ENCODE measurements at regions not wholly inside any gene's neighbourhood (a gene's known extent, or its start where the extent isn't known, plus 50 kb on each side); places are given as distances from the start of the nearest gene placed in this dataset.

DNA sequence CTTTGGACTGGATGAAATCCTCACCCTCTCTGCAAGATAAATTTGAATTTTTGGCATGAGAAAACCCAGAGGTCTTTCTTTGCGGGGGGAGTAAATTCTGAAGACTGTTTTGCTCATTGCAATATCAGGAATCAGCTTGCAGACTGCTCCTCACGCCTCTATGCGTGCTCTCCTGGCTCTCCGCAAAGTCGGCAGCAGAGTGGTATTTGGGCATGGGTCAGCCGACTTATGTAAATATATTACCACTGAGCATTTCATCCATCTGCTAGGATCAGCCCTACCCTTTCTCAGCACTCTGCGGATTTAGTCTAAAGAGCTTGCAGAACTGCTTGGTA lies 288.0 kb downstream of the ASMT start:
- POLR2A ChIA-PET, result no interaction called here
- ATAC-seq (no peak), DNase-seq (ENCODE audit: low spot score) (no peak)
- Mint-ChIP-seq H3K27ac (no peak overlapping the region), H3K27me3 (ENCODE audit: low read depth) (peaks cover 4% of the 10 kb centered on the region; the same call in 1 of the 2 replicates), H3K36me3 (0 out of 2 replicates have a peak, but pooled peaks cover 3% of the 10 kb centered on the region), H3K9me3 (peaks cover 11% of the 10 kb centered on the region), H3K4me3 (no peak overlapping the region), H3K4me1 (peaks cover 8% of the 10 kb centered on the region; the same call in 1 of the 2 replicates)
- TF ChIP-seq OVOL2 (CRISPR knock-in tag; IDR thresholded peaks at IDR 0.05; ENCODE audit: borderline replicate concordance) (no peak), ZBTB21 (CRISPR knock-in tag; IDR thresholded peaks at IDR 0.05; ENCODE audit: borderline replicate concordance) (no peak), ZNF416 (CRISPR knock-in tag; IDR thresholded peaks at IDR 0.05) (no peak), NFATC4 (CRISPR knock-in tag; IDR thresholded peaks at IDR 0.05) (no peak), USF1 (CRISPR knock-in tag; IDR thresholded peaks at IDR 0.05) (no peak), SOX15 (CRISPR knock-in tag; IDR thresholded peaks at IDR 0.05) (no peak), HMGA2 (CRISPR knock-in tag; IDR thresholded peaks at IDR 0.05) (no peak), SP1 (CRISPR knock-in tag; conservative IDR thresholded peaks at IDR 0.05) (no peak), ATF1 (CRISPR knock-in tag; IDR thresholded peaks at IDR 0.05) (no peak), USF2 (CRISPR knock-in tag; IDR thresholded peaks at IDR 0.05) (no peak), NR2C2 (CRISPR knock-in tag; IDR thresholded peaks at IDR 0.05) (no peak)
- TF ChIP-seq, protein P1, sequence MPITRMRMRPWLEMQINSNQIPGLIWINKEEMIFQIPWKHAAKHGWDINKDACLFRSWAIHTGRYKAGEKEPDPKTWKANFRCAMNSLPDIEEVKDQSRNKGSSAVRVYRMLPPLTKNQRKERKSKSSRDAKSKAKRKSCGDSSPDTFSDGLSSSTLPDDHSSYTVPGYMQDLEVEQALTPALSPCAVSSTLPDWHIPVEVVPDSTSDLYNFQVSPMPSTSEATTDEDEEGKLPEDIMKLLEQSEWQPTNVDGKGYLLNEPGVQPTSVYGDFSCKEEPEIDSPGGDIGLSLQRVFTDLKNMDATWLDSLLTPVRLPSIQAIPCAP (CRISPR knock-in tag; IDR thresholded peaks at IDR 0.05), result no peak
- TF ChIP-seq, protein P2, sequence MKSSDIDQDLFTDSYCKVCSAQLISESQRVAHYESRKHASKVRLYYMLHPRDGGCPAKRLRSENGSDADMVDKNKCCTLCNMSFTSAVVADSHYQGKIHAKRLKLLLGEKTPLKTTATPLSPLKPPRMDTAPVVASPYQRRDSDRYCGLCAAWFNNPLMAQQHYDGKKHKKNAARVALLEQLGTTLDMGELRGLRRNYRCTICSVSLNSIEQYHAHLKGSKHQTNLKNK (CRISPR knock-in tag; IDR thresholded peaks at IDR 0.05), result no peak
- CTCF ChIA-PET, result no interaction called here

DNA sequence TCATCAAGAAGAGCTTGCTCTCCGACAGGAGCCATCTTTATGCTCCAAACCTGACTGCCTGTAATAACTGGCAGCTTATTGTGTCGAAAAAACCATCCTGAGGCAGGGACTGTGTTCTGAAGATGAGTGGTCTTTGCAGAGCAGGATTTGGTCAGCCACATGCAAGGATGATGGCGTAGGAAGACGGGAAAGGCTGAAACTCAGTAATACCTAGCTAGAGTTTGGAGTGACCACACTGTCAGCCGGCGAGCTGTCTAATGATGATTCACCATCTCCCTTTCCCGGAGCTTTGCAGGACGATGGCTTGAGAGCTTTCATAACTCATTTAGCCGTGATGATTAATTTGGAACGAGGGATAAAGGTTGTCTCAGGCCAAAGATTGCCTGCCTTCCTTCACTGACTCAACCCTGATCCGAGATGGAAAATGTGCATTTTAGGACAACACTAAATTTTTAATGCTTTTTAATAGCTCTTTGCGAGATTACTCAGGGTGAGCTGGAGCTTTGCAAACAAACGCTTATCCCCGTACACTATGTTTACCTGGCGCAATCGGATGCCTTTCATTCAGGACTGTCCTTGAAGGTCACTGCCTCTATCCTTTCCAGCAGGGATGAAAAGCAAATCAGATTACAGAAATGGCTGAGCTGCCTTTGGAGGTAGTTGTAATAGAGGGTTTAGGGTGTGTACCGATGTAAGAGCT lies 288.5 kb downstream of the ASMT start:
- no peak overlapping the region for H3K4me3 Mint-ChIP-seq
- H3K4me1 Mint-ChIP-seq, result peaks cover 8% of the 10 kb centered on the region; the same call in 1 of the 2 replicates
- TF ChIP-seq FOXP1 (CRISPR knock-in tag; IDR thresholded peaks at IDR 0.05; ENCODE audit: borderline replicate concordance) (no peak), GABPB1 (CRISPR knock-in tag; IDR thresholded peaks at IDR 0.05) (0 out of 2 replicates have a peak, but pooled peaks have one; percentile 19), STAT6 (CRISPR knock-in tag; conservative IDR thresholded peaks at IDR 0.05; ENCODE audit: low read depth) (no peak), ARID4B (CRISPR knock-in tag; IDR thresholded peaks at IDR 0.05; ENCODE audit: borderline replicate concordance) (no peak), ESRRA (CRISPR knock-in tag; IDR thresholded peaks at IDR 0.05; ENCODE audit: borderline replicate concordance) (no peak), NFYB (CRISPR knock-in tag; conservative IDR thresholded peaks at IDR 0.05; ENCODE audit: low read depth) (no peak), ZNF423 (CRISPR knock-in tag; IDR thresholded peaks at IDR 0.05) (no peak)
- TF ChIP-seq, protein P2 (CRISPR knock-in tag; IDR thresholded peaks at IDR 0.05), result no peak
- 0 out of 2 replicates have a peak, but pooled peaks cover 3% of the 10 kb centered on the region for H3K36me3 Mint-ChIP-seq
- ChIA-PET CTCF (no interaction called here), POLR2A (no interaction called here)
- DNase-seq (ENCODE audit: low spot score) (no peak), ATAC-seq (no peak)
- H3K27ac Mint-ChIP-seq, result no peak overlapping the region
- H3K27me3 Mint-ChIP-seq (ENCODE audit: low read depth), result peaks cover 4% of the 10 kb centered on the region; the same call in 1 of the 2 replicates
- H3K9me3 Mint-ChIP-seq, result peaks cover 11% of the 10 kb centered on the region
